22Rv1 (cell line): ENCODE measurements at regions not wholly inside any gene's neighbourhood (a gene's known extent, or its start where the extent isn't known, plus 50 kb on each side); places are given as distances from the start of the nearest gene placed in this dataset.

Source experiments
- CTCF ChIP-seq: fragments of 450-650 bp; IDR thresholded peaks from 2 replicates; pipeline ENCODE4 v1.5.1; 2017; ENCODE audit warnings: mild to moderate bottlenecking
- ZFX ChIP-seq: fragments of 450-650 bp; IDR thresholded peaks from 2 replicates; pipeline ENCODE4 v1.6.1; 2017; ENCODE audit warnings: antibody characterized with exemption, borderline replicate concordance

GRCh38 chr10:76615049-76615448, 1022.6 kb downstream of the KCNMA1 start:
- TF ChIP-seq CTCF, result no peak
- TF ChIP-seq ZFX, result no peak
